Tibial nerve (tissue), 4 donors: ENCODE measurements at regions not wholly inside any gene's neighbourhood (a gene's known extent, or its start where the extent isn't known, plus 50 kb on each side); places are given as distances from the start of the nearest gene placed in this dataset.

Source experiments
- CTCF ChIP-seq, 5 experiments: fragments of 200-600 bp in 3 of 5; fragments of 450-650 bp in 2 of 5; sonication (generic) in 3 of 5; IDR thresholded peaks; one replicate each; pipeline ENCODE4 v1.5.1; 2016 to 2019; ENCODE audit warnings: antibody characterized with exemption in 5 of 5, mild to moderate bottlenecking in 3 of 5, moderate library complexity in 2 of 5
- EP300 ChIP-seq, 2 donors: sonication (generic); formaldehyde crosslinking; IDR thresholded peaks; one replicate each; pipeline ENCODE4 v1.6.1; 2017; ENCODE audit warnings: antibody characterized with exemption in 2 of 2, mild to moderate bottlenecking in 1 of 2
- POLR2A ChIP-seq, 2 donors: fragments of 450-650 bp; IDR thresholded peaks; one replicate each; pipeline ENCODE4 v1.6.1; 2017; ENCODE audit warnings: antibody characterized with exemption in 2 of 2, mild to moderate bottlenecking in 2 of 2, moderate library complexity in 2 of 2

GRCh38 chr5:128775558-128775957, 189.7 kb upstream of the SLC27A6 start:
- TF ChIP-seq CTCF (IDR thresholded peaks at IDR 0.05): no peak
- TF ChIP-seq POLR2A (IDR thresholded peaks at IDR 0.05): no peak
- TF ChIP-seq EP300 (IDR thresholded peaks at IDR 0.05): no peak
